Activated naive CD8-positive, alpha-beta T cell (primary cell): ENCODE measurements at regions not wholly inside any gene's neighbourhood (a gene's known extent, or its start where the extent isn't known, plus 50 kb on each side); places are given as distances from the start of the nearest gene placed in this dataset.
"Not testable (repeated sequence)": the region's sequence is repeated elsewhere in the genome, so short reads cannot be mapped to it uniquely, and the experiment has no call there.

Experiments used
- H3K27ac Mint-ChIP-seq: one replicate; pipeline ENCODE4 v1.8.0; 2021; ENCODE audit warnings: mixed read lengths
- H3K27me3 Mint-ChIP-seq: one replicate; pipeline ENCODE4 v1.8.0; 2021; ENCODE audit warnings: mixed read lengths
- H3K36me3 Mint-ChIP-seq: one replicate; pipeline ENCODE4 v1.8.0; 2021; ENCODE audit warnings: mixed read lengths
- H3K4me1 Mint-ChIP-seq: one replicate; pipeline ENCODE4 v1.8.0; 2021; ENCODE audit warnings: low read depth, mixed read lengths
- H3K4me3 Mint-ChIP-seq: one replicate; pipeline ENCODE4 v1.8.0; 2021; ENCODE audit warnings: mild to moderate bottlenecking, mixed read lengths
- H3K9me3 Mint-ChIP-seq: one replicate; pipeline ENCODE4 v1.8.0; 2021; ENCODE audit warnings: low read depth, mixed read lengths

GRCh38 chr15:96053031-96053780 lies 277.3 kb upstream of the NR2F2 start:
- Mint-ChIP-seq H3K27ac (no peak overlapping the region), H3K9me3 (peaks cover 3% of the 10 kb centered on the region), H3K27me3 (peaks cover 30% of the 10 kb centered on the region), H3K4me3 (peak overlapping the region; percentile 36), H3K36me3 (no peaks in the 10 kb centered on the region), H3K4me1 (peaks cover 7% of the 10 kb centered on the region)

- no peak overlapping the region for H3K27ac Mint-ChIP-seq
- H3K9me3 Mint-ChIP-seq = peaks cover 3% of the 10 kb centered on the region
- peaks cover 33% of the 10 kb centered on the region for H3K27me3 Mint-ChIP-seq
- no peaks in the 10 kb centered on the region for H3K36me3 Mint-ChIP-seq
- peaks cover 7% of the 10 kb centered on the region for H3K4me1 Mint-ChIP-seq
- H3K4me3 Mint-ChIP-seq = peak overlapping the region; percentile 36
These were observed 276.6 kb upstream of the NR2F2 start for GRCh38 chr15:96053781-96054428.

GRCh38 chr15:96054621-96055020 lies 275.9 kb upstream of the NR2F2 start:
- no peak overlapping the region for H3K27ac Mint-ChIP-seq
- H3K4me1 Mint-ChIP-seq = peaks cover 7% of the 10 kb centered on the region
- no peak overlapping the region for H3K4me3 Mint-ChIP-seq
- H3K9me3 Mint-ChIP-seq = peaks cover 3% of the 10 kb centered on the region
- H3K36me3 Mint-ChIP-seq = no peaks in the 10 kb centered on the region
- H3K27me3 Mint-ChIP-seq = peaks cover 36% of the 10 kb centered on the region

GRCh38 chr15:96058103-96058851 lies 272.2 kb upstream of the NR2F2 start:
- Mint-ChIP-seq H3K27ac (no peak overlapping the region), H3K27me3 (peaks cover 31% of the 10 kb centered on the region), H3K4me3 (no peak overlapping the region), H3K4me1 (peaks cover 4% of the 10 kb centered on the region), H3K9me3 (peaks cover 3% of the 10 kb centered on the region), H3K36me3 (no peaks in the 10 kb centered on the region)

DNA sequence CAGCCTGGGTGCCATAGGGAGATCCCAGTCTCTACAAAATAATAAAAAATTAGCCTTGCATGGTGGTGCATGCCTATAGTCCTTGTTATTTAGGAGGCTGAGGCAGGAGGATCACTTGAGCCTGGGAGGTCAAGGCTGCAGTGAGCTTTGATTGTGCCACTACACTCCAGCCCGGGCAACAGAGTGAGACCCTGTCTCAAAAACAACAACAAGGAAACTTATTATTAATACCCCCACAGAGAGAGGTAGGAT lies 271.7 kb upstream of the NR2F2 start:
- not testable (repeated sequence) for H3K9me3 Mint-ChIP-seq, H3K36me3 Mint-ChIP-seq, H3K4me1 Mint-ChIP-seq, H3K27ac Mint-ChIP-seq, H3K4me3 Mint-ChIP-seq
- H3K27me3 Mint-ChIP-seq = peaks cover 30% of the 10 kb centered on the region

- not testable (repeated sequence) for H3K4me1 Mint-ChIP-seq, H3K4me3 Mint-ChIP-seq, H3K9me3 Mint-ChIP-seq, H3K36me3 Mint-ChIP-seq, H3K27ac Mint-ChIP-seq
- peaks cover 26% of the 10 kb centered on the region for H3K27me3 Mint-ChIP-seq
These were observed 269.9 kb upstream of the NR2F2 start for GRCh38 chr15:96060591-96060990.

DNA sequence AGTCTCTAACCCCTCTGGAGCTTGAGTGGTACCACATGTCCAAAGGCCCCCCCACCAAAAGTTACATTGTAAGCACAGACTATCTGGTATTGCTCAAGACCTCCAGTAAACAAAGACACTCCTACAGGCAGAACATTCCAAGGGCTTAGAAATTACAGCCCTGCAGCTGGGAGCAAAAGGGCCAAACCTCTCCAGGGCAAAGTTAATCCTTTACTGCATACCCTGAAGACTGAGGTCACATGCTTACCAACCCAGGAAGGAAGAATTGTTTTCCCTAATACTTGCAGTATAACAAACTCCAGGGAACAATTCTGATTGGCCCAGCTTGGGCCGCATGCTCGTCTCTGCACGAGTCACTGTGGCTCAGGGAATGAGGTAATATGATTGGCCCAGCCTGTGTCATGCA lies 266.1 kb upstream of the NR2F2 start:
- Mint-ChIP-seq H3K27ac (no peak overlapping the region), H3K36me3 (no peaks in the 10 kb centered on the region), H3K4me3 (no peak overlapping the region), H3K9me3 (peaks cover 3% of the 10 kb centered on the region), H3K4me1 (no peaks in the 10 kb centered on the region), H3K27me3 (peaks cover 11% of the 10 kb centered on the region)

- Mint-ChIP-seq H3K27ac (no peak overlapping the region), H3K4me3 (no peak overlapping the region), H3K4me1 (no peaks in the 10 kb centered on the region), H3K27me3 (peaks cover 10% of the 10 kb centered on the region), H3K9me3 (peaks cover 3% of the 10 kb centered on the region), H3K36me3 (no peaks in the 10 kb centered on the region)
These were observed 264.4 kb upstream of the NR2F2 start for GRCh38 chr15:96066126-96066525.

GRCh38 chr15:96066852-96067495 lies 263.5 kb upstream of the NR2F2 start:
- Mint-ChIP-seq H3K9me3 (peaks cover 3% of the 10 kb centered on the region), H3K27me3 (peaks cover 7% of the 10 kb centered on the region), H3K4me3 (no peak overlapping the region), H3K36me3 (no peaks in the 10 kb centered on the region), H3K4me1 (no peaks in the 10 kb centered on the region), H3K27ac (no peak overlapping the region)

- H3K27me3 Mint-ChIP-seq = peaks cover 9% of the 10 kb centered on the region
- peaks cover 3% of the 10 kb centered on the region for H3K9me3 Mint-ChIP-seq
- no peaks in the 10 kb centered on the region for H3K4me1 Mint-ChIP-seq
- H3K27ac Mint-ChIP-seq = no peak overlapping the region
- no peak overlapping the region for H3K4me3 Mint-ChIP-seq
- H3K36me3 Mint-ChIP-seq = no peaks in the 10 kb centered on the region
These were observed 262.8 kb upstream of the NR2F2 start for GRCh38 chr15:96067677-96068076.

- Mint-ChIP-seq H3K36me3 (no peaks in the 10 kb centered on the region), H3K4me1 (no peaks in the 10 kb centered on the region), H3K27me3 (peaks cover 7% of the 10 kb centered on the region), H3K27ac (no peak overlapping the region), H3K9me3 (peaks cover 3% of the 10 kb centered on the region), H3K4me3 (no peak overlapping the region)
These were observed 261.6 kb upstream of the NR2F2 start for GRCh38 chr15:96068897-96069296.

DNA sequence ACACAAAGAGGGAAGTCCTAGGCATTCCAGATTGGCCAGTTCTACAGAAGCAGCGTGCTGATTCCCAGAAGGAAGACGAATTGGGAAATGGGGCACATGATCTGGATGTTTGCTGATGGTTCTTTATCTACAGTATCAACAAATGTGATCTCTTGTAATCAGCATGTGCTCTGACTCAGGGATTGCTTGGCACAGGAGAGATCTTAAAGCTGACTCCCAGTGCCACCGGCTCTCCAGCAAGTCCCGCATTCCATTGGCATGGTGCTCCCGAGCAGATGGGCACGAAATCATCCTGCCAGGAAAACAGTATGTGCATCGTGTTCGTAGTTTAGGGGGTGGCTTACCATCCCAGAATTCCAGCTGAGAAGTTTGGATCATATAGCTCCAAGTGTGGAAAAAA lies 259.9 kb upstream of the NR2F2 start:
- H3K27me3 Mint-ChIP-seq = peaks cover 7% of the 10 kb centered on the region
- no peak overlapping the region for H3K4me3 Mint-ChIP-seq
- no peaks in the 10 kb centered on the region for H3K36me3 Mint-ChIP-seq
- no peaks in the 10 kb centered on the region for H3K4me1 Mint-ChIP-seq
- no peak overlapping the region for H3K27ac Mint-ChIP-seq
- H3K9me3 Mint-ChIP-seq = no peaks in the 10 kb centered on the region

DNA sequence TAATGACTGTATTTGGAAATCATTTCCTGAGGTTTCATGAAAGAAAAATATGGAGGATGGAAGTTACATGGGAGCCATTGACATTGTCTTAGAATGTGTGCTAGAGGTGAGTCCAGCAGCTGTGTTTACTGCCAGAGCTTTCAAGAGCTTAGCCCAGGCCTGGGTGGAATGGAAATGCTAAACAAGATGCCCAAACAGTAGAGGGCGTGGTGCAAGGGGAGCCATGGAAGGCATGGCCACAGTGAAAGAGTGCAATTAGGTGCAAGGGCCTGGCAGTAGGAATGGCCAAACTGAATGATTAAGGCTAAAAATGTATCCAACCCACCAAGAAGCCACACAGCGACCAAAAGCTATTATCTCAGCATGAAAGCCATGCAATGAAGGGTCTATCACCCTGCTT lies 257.7 kb upstream of the NR2F2 start:
- H3K27ac Mint-ChIP-seq = no peak overlapping the region
- H3K9me3 Mint-ChIP-seq = no peaks in the 10 kb centered on the region
- H3K36me3 Mint-ChIP-seq = no peaks in the 10 kb centered on the region
- no peaks in the 10 kb centered on the region for H3K4me1 Mint-ChIP-seq
- H3K4me3 Mint-ChIP-seq = no peak overlapping the region
- H3K27me3 Mint-ChIP-seq = peaks cover 4% of the 10 kb centered on the region

- H3K36me3 Mint-ChIP-seq = no peaks in the 10 kb centered on the region
- no peaks in the 10 kb centered on the region for H3K4me1 Mint-ChIP-seq
- no peaks in the 10 kb centered on the region for H3K9me3 Mint-ChIP-seq
- no peak overlapping the region for H3K27ac Mint-ChIP-seq
- peaks cover 6% of the 10 kb centered on the region for H3K27me3 Mint-ChIP-seq
- no peak overlapping the region for H3K4me3 Mint-ChIP-seq
These were observed 256.6 kb upstream of the NR2F2 start for GRCh38 chr15:96073908-96074307.

DNA sequence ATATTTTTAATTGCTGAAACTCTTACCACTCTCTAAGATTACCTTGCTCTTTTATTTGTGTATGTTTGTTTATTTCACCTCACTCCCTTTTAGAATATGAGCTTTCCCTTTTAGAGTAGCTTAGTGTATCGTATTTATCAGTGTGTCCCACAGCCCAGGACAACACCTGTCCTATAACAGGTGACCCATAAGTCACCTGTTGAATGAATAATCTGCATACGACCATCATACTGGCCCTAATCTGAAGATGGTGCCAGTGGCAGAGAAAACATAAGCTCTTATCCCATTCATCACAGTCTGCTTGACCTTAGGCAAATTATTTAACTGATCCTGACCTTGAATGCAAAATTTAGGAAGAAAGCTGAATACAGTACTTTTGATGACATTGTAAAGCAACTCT lies 254.6 kb upstream of the NR2F2 start:
- Mint-ChIP-seq H3K27me3 (peaks cover 7% of the 10 kb centered on the region), H3K4me1 (no peaks in the 10 kb centered on the region), H3K36me3 (no peaks in the 10 kb centered on the region), H3K4me3 (no peak overlapping the region), H3K27ac (no peak overlapping the region), H3K9me3 (no peaks in the 10 kb centered on the region)
